ENCODE measurements at regions not wholly inside any gene's neighbourhood (a gene's known extent, or its start where the extent isn't known, plus 50 kb on each side); places are given as distances from the start of the nearest gene placed in this dataset.
A peak's percentile ranks its signal among the peaks of the same experiment; 100 is the strongest.

GRCh38 chr5:164555809-164556208, 1050.4 kb downstream of the MAT2B start:
- no peak for DNase-seq

DNA sequence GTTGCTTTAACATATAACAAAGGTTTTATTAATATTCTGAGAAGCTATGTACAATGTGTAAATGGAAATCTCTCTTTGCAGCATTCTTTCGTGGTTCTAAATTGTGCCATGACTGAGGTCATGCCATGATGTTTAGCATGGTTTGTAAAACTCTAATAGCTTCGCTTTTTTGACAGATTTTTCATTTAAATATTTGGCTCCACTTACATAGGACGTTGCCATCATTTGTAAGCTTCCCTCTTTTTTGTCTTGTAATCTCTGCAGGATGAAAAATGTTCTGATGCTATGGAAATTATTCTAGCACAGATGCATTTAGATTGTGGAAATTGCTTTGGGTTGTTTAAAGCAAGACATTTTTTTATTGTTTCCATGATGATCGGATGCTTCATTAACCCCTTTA, 1054.8 kb downstream of the MAT2B start:
- no peak for DNase-seq

- no peak for DNase-seq
Observed at GRCh38 chr5:164561933-164562872, 1056.8 kb downstream of the MAT2B start.

DNA sequence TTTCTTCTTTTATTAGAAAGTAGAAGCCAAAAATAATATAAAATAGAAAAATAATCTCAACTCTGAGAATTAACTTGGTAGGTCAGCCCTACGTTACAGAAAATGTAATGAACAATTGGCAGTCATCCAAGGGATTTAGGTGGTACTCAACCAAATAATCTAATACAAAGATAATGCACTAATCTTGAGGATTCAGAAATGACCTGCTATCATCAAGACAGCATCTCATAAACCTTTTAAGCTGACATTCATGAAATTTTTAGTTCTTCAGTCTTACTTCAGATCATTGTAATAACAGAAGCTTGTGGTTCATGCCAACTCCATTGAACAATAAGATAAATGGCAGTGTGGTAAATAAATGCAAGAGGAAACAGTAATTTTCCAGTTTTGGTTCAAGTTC, 1058.0 kb downstream of the MAT2B start:
- DNase-seq: no peak

- no peak for DNase-seq
Observed at GRCh38 chr5:164573397-164573796, 1068.0 kb downstream of the MAT2B start.

DNA sequence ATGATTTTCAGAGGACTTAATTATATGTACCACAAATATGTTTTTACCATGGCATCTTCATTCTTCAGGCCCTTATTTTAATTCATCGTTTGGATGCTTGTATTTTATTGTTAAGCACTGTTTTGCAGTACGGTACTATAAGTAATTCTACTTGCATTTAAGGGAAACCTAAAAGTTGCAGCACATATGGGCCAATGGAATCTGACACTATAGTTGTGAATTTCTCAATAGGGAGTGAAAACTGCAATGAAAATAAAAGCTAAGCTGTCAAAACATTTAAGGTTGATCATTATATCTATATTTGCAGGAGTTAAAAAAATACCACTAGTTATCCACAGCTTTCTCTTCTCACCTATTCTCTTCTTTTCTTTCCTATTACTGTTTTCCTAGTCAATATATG, 1071.8 kb downstream of the MAT2B start:
- no peak for DNase-seq

DNA sequence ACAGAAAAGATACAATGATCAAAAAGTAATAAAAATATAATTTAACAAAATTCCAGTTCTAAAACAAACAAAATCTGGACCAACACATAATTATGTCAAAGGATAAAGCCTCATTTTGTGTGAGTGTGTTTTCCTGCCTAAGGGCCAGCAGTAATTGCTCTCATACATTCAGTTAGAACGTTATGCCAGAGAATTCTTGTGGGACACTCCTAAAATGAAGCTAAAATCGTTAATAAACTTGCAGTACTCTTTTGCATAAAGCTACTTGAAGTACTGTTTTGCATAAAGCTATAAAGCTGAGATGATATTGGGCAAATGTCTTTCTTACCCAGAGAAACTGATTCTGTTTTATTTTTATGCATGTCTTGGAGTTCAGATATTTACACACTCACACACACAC, 1072.3 kb downstream of the MAT2B start:
- DNase-seq: no peak

DNA sequence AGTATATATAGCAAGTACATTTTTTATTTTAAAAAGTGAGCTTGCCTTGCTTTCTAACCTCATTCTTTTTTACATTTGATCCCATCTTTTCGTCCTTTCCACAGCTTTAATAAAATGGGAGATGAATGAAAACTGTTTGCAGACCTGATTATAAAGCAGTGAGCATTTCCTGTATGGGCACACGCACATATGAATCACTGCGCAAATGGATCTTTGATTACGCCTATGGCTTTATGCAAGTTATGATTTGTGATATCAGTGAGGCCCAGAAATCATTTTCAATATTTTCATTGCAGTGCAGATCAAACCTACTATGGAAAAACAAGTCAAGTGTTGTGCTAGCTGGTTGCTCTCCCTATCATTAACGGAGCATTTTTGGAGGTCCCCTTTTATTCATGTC, 1073.0 kb downstream of the MAT2B start:
- DNase-seq: no peak

DNA sequence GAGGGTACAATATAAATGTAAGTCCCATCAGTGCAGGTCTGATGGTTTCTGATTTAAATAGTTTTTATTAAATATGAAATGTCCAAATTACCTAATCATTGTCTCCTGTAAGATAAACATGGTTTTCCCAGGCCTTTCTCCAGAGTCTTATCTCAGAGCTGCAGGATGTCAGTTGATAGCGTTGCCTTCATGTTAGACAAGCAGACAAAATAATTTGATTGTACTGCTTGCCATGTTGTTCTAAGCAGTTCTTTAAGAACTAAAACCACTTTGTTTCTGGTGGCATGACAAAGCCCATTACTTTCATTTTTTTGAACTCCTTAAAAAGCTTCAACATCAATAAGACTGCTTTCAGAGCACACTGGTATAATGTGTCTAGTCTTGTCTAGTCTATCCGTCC, 1073.5 kb downstream of the MAT2B start:
- no peak for DNase-seq

DNA sequence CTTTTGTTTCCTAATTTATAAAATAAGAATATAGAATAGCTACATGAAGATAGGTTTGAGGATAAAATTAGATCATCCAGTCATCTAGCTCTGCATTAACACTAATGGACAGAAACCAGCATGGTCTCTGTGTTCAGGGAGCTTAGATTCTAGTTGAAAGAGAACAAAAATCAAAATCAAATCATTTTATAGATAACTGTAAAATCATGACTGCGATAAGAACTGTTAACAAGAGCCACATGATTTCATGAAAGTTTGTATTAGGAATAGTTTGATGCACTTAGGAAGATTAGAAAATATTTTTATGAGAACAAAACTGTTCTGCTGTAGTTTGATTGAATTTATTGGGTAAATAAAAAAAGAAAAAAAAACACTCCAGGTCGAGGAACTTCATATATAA, 1074.7 kb downstream of the MAT2B start:
- DNase-seq: no peak

GRCh38 chr5:164581889-164582288, 1076.5 kb downstream of the MAT2B start:
- no peak for DNase-seq

GRCh38 chr5:164593982-164594381, 1088.6 kb downstream of the MAT2B start:
- no peak for DNase-seq

DNA sequence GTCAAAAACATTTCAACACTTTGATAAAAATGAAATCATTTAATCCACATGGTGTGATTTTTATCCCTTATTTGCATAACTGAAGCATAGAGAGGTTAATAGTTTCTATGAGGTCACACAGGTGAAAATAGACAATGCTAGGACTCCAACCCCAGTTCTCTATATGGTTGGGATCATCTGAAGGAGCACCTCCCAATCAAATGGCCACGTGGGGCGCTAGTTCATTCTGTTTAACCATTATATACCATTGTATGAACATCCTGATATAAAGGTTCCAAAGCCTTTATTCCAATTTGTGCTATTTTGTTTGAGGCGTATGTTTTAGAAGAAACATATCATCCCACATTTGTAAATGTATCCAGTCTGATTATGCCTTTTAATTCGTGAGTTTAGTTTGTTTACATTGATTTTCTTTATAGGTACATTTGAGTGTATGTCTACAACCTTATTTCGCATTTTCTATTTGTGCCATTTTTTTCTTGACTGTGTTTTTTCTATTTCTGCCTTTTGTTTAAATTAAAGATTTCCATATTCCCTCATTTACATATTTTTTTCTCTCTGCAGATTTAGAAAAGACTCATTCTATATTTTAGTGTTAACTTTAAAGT, 1092.0 kb downstream of the MAT2B start:
- no peak for DNase-seq

GRCh38 chr5:164600274-164600673, 1094.9 kb downstream of the MAT2B start:
- DNase-seq: peak; percentile 46

- no peak for DNase-seq
Observed at GRCh38 chr5:164600929-164601535, 1095.6 kb downstream of the MAT2B start.

- DNase-seq: no peak
Observed at GRCh38 chr5:164608507-164608906, 1103.1 kb downstream of the MAT2B start.

DNA sequence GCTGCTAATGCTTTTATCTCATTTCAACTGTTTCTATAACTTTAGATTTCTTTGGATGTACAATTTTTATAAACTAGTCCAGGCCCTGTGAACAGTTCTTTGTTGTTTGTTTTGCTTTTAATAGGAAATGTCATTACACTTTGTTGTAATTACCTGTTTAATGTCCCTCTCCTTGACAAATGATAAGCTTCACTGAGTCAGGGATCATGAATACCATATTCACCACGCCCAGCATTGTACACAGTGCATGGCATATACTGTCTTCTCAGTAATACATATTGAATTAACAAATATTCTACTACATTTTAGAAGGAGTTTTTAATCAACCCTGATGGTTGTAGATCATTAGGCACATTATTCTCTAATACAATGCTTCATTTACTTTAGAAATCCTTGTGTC, 1105.0 kb downstream of the MAT2B start:
- no peak for DNase-seq

- DNase-seq: no peak
Observed at GRCh38 chr5:164614707-164615106, 1109.3 kb downstream of the MAT2B start.

DNA sequence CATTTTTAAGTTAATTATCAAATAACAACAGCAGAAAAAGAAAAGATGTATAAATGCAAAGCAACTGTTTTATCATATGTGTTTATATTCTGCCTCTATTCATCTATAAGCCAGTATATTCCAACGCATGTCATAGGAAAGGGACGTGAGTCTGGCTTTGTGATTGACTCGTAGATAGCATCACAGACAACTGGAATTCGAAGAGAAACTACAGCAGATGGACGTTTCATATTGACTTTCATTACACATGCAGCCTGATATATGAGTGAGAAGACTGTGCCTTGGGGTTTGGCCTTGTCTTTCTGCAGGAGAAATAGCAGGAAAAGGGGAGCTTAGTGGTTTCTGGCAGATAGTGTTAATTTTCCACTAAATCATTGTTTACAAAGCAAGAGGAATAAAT, 1111.9 kb downstream of the MAT2B start:
- no peak for DNase-seq

DNA sequence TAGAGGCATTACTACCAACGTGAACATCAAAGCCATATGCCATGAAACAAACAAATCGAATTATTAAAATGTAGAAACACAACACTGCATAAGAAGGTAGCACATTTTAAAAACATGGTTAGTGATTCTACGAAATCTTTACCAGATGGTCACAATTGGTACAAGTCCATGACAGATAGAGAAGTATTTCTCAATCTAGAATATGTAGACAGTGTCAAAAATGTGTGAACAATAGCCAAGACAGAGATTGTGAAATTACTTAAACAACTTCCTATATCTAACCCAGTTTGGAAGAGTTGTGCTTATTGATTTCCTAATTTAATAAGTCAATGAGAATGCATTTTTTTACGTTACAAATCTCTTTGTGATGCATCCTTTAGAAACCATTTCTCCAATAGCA, 1121.6 kb downstream of the MAT2B start:
- DNase-seq: no peak

GRCh38 chr5:164636456-164636855, 1131.0 kb downstream of the MAT2B start:
- DNase-seq: no peak

DNA sequence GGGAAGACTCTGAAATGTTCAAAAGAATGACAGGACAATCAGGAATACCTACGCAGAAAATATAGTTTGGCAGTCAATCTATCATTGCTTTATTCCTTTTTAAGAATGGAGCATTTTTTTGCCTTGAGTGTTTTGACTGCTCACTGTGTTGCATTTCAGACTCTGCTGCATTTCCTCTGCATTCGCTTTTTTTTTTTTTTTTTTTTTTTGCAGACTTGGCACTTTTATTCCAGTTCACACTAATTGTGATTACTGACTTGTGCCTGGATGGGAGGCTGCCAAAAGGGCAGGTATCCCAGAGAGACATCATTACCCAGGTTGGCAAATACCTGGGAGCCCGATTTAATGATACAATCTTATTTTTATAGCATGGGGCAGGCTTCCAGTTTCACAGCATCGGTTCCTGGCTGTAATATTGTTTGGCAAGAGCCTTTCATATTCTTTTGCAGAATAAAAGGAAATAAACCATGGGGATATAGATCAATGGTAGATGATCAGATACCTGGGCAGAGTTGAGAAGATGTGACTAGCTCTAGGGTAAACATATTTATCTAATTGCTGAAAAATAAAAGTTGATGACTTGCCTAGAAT, 1132.6 kb downstream of the MAT2B start:
- no peak for DNase-seq

GRCh38 chr5:164649266-164649665, 1143.8 kb downstream of the MAT2B start:
- no peak for DNase-seq

- DNase-seq: no peak
Observed at GRCh38 chr5:164650427-164650826, 1145.0 kb downstream of the MAT2B start.
